GM19468 (cell line): ENCODE measurements at regions not wholly inside any gene's neighbourhood (a gene's known extent, or its start where the extent isn't known, plus 50 kb on each side); places are given as distances from the start of the nearest gene placed in this dataset.

Experiments used
- ATAC-seq: cut with Tn5 transposase; IDR thresholded peaks from one replicate; pipeline ENCODE4 v1.9.1; 2021; ENCODE audit warnings: mild to moderate bottlenecking, moderate library complexity, moderate number of reproducible peaks; ENCODE audit not compliant: unreplicated experiment; ENCODE audit errors: extremely low read depth

- ATAC-seq, result no peak
Observed at GRCh38 chr4:173866322-173867026, 336.4 kb upstream of the HAND2 start.

DNA sequence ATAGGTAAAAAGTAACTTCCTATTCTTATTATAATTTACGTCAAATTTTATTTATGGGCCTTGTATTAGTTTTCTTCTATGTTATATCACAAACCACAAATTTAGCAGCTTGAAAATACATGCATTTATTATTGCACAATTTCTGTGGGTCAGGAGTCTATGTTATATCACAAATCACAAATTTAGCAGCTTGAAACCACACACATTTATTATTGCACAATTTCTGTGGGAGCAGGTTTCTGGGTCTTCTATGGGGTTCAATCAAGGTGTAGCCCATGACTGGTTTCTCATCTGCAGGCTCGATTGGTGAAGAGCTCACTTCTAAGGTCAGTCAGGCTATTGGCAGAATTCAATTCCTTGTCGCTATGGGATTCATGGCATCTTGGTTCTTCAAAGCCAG is 332.7 kb upstream of the HAND2 start:
- ATAC-seq, result no peak

GRCh38 chr4:173860094-173860493 is 330.1 kb upstream of the HAND2 start:
- ATAC-seq, result no peak

- ATAC-seq, result no peak
Observed at GRCh38 chr4:173859091-173859713, 329.2 kb upstream of the HAND2 start.

DNA sequence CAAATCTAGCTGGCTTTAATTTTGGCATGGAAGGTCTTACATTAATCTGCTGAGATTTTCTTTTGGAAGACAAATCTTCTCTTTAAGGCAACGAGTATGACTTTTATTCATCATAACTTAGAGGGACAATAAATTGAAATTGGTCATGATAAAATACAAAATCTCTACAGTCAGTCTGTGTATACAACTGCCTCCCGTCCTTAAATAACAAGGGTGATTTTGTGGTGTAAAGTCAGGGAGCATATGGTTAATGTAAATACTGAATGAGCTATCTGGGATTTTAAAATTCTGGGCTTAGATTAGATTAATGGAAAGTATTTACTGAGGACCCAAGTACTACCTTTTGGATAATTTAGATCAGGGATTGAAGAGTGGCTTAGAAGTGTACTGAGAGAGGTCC is 328.4 kb upstream of the HAND2 start:
- ATAC-seq, result no peak

GRCh38 chr4:173857828-173858227 is 327.8 kb upstream of the HAND2 start:
- no peak for ATAC-seq

DNA sequence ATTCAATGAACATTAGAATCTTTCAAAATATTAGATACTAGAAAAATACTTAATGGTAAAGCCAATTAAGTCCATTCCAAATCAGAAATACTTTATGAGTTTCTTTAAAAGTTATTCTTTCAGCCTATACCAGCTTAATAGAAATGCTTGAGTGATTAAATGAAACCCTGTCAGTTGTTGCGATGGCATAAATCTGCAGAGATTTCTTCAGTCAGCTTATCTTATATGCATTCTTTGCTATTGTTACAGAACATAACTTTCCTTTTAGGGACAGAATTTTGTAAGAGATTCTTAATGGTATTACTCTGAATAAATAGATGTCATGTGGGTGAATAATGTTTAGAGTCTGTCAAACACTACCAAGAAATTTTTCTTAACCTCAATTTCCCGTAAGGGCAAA is 325.0 kb upstream of the HAND2 start:
- no peak for ATAC-seq

DNA sequence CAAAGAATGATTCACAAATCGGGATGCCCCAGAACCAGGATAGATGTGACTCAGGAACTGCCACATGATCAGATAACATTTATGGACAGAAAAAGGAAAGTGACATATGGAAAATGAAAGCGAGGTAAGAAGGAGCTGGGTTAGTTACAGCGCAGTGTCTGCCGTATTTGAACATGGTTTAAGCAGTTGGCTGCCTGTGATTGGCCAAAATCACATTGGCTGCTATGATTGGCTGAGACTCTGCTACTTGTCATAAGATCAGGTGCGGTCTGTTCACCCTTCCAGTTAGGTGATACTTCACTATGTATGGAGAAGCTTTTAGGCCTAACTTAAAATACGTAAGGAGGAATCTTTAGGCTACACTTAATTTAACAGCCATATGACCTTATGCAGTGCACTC is 322.7 kb upstream of the HAND2 start:
- ATAC-seq, result no peak

GRCh38 chr4:173845580-173845979 is 315.6 kb upstream of the HAND2 start:
- no peak for ATAC-seq

- ATAC-seq, result no peak
Observed at GRCh38 chr4:173839865-173840264, 309.8 kb upstream of the HAND2 start.

DNA sequence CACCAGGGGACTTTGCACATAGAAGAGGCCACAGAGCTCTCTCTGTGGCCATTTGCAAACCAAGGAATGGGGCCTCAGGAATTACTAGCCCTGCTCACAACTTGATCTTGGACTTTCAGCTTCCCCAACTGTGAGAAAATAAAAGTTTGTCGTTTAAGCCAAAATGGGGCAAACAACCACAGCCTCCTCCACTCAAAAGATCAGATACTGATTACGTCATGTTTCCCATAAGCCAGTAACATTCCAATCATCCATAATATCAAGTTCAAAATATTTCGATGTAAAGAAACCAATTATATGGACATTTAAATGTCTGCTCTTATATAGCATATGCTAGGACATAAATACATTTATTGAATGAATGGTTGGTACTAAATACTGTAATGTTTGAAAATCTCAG is 307.5 kb upstream of the HAND2 start:
- no peak for ATAC-seq

DNA sequence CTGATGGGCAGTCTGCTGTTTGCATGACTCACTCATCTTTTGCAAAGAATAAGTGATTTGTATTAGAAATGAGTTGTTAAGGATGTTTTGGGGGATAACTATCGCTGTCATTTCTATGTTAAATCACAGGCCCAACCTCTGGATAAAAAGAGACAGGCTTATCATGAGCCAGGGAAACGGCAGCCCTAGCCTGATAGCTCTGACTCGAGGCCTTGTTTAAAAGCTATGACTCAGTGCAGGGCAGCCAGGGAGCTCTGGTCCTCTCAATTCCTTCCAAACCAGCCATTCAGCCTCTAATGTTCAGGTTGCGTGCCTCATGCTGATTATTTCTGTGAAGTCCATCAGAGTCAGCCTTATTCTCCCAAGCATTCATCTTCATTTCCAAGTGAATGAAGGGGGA is 305.9 kb upstream of the HAND2 start:
- no peak for ATAC-seq

GRCh38 chr4:173834151-173834550 is 304.1 kb upstream of the HAND2 start:
- ATAC-seq, result no peak

- no peak for ATAC-seq
Observed at GRCh38 chr4:173829565-173829964, 299.5 kb upstream of the HAND2 start.

GRCh38 chr4:173827707-173828106 is 297.7 kb upstream of the HAND2 start:
- no peak for ATAC-seq

DNA sequence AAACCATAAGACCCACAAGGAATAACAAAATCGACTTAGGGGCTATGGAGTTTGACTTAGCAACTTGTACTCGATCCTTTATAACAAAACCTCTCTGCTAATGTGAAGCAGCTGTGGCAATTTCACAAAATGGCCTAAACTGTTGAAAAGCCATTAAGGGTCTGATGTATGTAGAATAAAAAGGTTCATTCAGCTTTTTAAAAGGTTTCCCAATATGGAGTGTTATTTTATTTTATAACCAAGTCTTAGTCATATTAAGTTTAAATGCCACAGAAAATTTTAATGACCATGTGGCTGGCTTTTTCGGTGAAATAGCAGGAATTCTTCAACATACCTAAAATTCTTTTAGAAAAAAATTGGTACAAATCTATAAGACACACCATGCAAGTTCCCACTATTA is 291.8 kb upstream of the HAND2 start:
- no peak for ATAC-seq

GRCh38 chr4:173821036-173821435 is 291.0 kb upstream of the HAND2 start:
- no peak for ATAC-seq

GRCh38 chr4:173807347-173807746 is 277.3 kb upstream of the HAND2 start:
- no peak for ATAC-seq

DNA sequence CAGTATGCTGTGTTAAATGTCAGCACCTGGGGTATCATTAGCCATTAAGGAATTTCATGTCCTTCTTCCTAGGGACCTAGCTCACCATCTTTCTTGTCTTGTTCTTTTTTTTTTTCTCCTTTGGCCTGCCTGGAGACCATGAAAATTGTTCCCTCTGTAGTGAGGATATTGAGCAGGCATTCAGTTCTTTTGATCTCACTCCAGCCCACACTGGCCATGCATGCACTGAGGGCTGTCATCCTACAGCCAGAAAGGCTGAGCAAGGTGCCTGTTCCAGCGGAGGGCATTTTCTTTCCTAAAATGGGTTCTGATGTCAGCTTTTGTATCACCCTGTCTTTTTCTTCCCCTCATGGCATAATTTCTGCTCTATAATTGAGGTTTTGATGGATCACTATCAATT is 275.9 kb upstream of the HAND2 start:
- ATAC-seq, result no peak

DNA sequence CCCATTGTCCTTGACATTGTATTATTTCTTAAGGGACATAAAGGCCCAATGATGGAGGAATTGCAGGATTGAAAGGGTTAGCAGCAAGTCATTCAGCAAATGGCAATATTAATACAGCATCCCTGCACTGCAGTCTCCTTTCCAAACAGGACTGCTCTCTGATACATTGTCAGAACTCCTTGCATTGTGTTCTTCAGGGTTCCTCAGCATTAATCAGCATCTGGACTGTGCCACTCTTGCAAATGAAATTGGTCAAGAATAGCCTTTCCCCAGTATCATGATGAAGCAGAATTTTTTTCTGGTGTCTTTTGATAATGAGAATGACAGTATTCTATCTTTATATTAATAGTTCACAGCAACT is 272.6 kb upstream of the HAND2 start:
- no peak for ATAC-seq

DNA sequence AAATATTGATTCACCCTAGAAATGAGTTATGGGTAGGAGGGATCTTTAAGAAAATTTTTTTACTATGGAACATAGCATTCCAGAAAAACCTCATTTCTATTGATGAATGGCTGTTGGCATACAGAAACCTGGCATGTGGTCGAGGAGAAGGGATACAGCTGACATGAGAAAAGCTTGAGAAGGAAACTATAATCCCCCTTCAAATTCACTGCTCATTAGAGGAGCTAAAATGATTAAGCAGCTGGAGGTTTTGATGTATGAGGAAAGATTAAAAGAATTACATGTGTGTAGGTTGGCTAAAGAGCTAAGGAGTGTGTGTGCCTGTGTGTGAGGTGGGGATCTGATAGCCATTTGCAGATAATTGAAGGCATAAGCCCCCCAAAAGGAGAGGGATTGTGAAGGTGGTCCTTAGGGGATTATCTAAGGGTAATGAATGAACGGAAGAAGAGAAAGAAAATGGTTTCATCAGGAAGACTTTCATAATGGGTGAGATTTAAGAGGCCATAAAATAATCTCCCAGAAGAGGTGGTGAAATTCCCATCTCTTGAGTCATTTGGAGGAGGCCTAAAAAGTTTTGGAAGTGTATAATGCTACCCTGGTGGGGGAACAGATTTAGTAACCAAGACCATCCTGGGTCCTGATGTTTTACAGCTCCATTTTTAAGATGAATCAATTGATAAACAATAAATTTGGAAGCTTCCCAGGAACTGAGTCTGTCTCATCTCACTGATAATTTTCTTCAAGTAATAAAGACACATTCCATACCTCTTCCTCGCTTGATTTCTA is 272.0 kb upstream of the HAND2 start:
- ATAC-seq, result no peak

GRCh38 chr4:173801361-173801760 is 271.3 kb upstream of the HAND2 start:
- no peak for ATAC-seq
